NT2/D1 (cell line): ENCODE measurements at regions not wholly inside any gene's neighbourhood (a gene's known extent, or its start where the extent isn't known, plus 50 kb on each side); places are given as distances from the start of the nearest gene placed in this dataset.

ENCODE experiments used
- DNase-seq: peaks from one replicate; pipeline ENCODE4 v3.0.0-alpha.2; 2011; ENCODE audit warnings: low read depth, low spot score
- H3K27me3 ChIP-seq: 2 replicates; pipeline ENCODE4 v1.6.0; 2011; ENCODE audit warnings: mild to moderate bottlenecking; ENCODE audit not compliant: insufficient read length, insufficient read depth
- H3K36me3 ChIP-seq: 2 replicates; pipeline ENCODE4 v1.6.1; 2011; ENCODE audit warnings: mild to moderate bottlenecking, low read length, mixed read lengths; ENCODE audit not compliant: insufficient read depth, insufficient read length
- H3K4me1 ChIP-seq: 2 replicates; pipeline ENCODE4 v1.5.1; 2011; ENCODE audit not compliant: insufficient read depth, insufficient read length
- H3K4me3 ChIP-seq: 2 replicates; pipeline ENCODE4 v1.5.1; 2011; ENCODE audit warnings: low read depth; ENCODE audit not compliant: insufficient read length
- H3K9ac ChIP-seq: 2 replicates; pipeline ENCODE4 v1.6.0; 2011; ENCODE audit warnings: low read depth; ENCODE audit not compliant: insufficient read length
- H3K9me3 ChIP-seq: 2 replicates; pipeline ENCODE4 v1.5.1; 2011; ENCODE audit warnings: mild to moderate bottlenecking, low read length; ENCODE audit not compliant: insufficient read depth
- SUZ12 ChIP-seq: IDR thresholded peaks from 2 replicates; pipeline ENCODE4 v1.6.1; 2011; ENCODE audit not compliant: insufficient read length, insufficient read depth; ENCODE audit errors: extremely low read depth
- YY1 ChIP-seq: IDR thresholded peaks from 2 replicates; pipeline ENCODE4 v1.6.1; 2011; ENCODE audit not compliant: insufficient read length, insufficient read depth
- ZNF274 ChIP-seq: IDR thresholded peaks from 2 replicates; pipeline ENCODE4 v1.6.1; 2011; ENCODE audit warnings: mild to moderate bottlenecking, low read depth, low read length

GRCh38 chr3:27545061-27545460, 60.9 kb upstream of the SLC4A7 start:
- no peak for TF ChIP-seq ZNF274
- no peak for TF ChIP-seq SUZ12
- no peak for TF ChIP-seq YY1
- Histone ChIP-seq H3K9ac (no peak overlapping the region), H3K27me3 (no peaks in the 10 kb centered on the region), H3K9me3 (no peaks in the 10 kb centered on the region; the same call in 1 of the 2 replicates), H3K36me3 (no peaks in the 10 kb centered on the region), H3K4me1 (peaks cover 6% of the 10 kb centered on the region), H3K4me3 (no peak overlapping the region)
- DNase-seq: no peak

DNA sequence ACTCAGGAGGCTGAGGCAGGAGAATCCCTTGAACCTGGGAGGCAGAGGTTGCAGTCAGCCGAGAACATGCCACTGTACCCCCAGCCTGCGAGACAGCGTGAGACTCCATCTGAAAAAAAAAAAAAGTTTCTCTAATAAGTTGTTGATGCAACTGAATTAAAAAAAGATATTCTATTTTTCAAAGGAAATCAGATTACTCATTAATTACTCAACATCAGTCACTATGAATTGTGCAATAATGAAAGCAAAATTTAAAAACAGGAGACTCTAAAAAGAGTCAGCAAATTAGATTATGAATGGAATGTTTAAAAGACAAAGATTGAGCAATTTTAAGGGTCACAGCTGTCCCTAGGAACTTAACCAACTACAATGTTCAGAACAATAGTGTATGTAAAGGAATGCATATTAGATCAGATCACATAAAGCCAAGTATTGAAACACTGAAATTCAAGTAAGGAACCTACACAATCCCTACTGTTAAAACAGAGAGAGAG, 60.2 kb upstream of the SLC4A7 start:
- H3K9me3 ChIP-seq: no peaks in the 10 kb centered on the region; the same call in 1 of the 2 replicates
- peaks cover 6% of the 10 kb centered on the region for H3K4me1 ChIP-seq
- H3K36me3 ChIP-seq: no peaks in the 10 kb centered on the region
- no peak for DNase-seq
- H3K27me3 ChIP-seq: no peaks in the 10 kb centered on the region
- no peak overlapping the region for H3K4me3 ChIP-seq
- TF ChIP-seq SUZ12: no peak
- TF ChIP-seq YY1: no peak
- TF ChIP-seq ZNF274: no peak
- no peak overlapping the region for H3K9ac ChIP-seq

DNA sequence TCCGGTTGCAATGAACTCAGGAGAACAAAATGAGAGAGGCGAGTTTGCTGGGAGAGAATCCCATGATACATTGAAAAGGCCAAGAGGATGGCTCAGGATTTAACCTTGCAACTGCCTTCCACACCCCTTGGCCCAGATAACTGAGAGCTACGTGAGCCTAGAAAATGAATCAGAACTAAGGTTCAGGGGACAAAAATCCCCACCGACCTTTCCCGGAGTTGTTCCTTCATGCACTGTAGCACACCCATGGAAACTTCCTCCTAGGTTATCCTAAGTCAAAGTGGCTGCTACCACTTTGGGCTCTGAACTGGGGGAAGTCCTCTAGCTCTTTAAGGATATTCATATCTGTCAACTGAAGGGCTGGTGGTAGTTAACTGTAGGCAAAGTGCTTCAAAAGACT, 58.3 kb upstream of the SLC4A7 start:
- TF ChIP-seq SUZ12 (no peak), YY1 (no peak), ZNF274 (no peak)
- no peak for DNase-seq
- Histone ChIP-seq H3K4me3 (no peak overlapping the region), H3K9ac (no peak overlapping the region), H3K27me3 (no peaks in the 10 kb centered on the region), H3K36me3 (no peaks in the 10 kb centered on the region), H3K4me1 (peaks cover 6% of the 10 kb centered on the region), H3K9me3 (no peaks in the 10 kb centered on the region)

DNA sequence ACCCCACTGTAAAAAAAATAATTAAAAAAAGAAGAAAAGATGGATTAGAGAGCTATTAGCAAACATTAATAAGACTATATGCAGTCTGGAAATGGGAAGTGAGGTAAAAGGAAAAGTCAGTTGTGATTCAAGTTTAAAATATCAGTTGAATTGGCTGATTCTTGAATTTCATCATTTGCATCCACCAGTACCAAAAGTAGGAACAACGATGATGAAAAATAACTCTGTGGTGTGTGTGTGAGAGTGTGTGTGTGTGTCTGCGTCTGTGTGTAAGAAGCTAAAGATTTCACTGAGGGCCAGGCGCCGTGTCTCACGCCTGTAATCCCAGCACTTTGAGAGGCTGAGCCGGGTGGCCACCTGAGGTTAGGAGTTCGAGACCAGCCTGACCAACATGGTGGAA, 56.0 kb upstream of the SLC4A7 start:
- no peak overlapping the region for H3K4me3 ChIP-seq
- no peak overlapping the region for H3K9ac ChIP-seq
- H3K9me3 ChIP-seq: no peaks in the 10 kb centered on the region
- H3K27me3 ChIP-seq: no peaks in the 10 kb centered on the region
- no peaks in the 10 kb centered on the region for H3K36me3 ChIP-seq
- H3K4me1 ChIP-seq: peaks cover 8% of the 10 kb centered on the region
- no peak for DNase-seq
- TF ChIP-seq YY1: no peak
- no peak for TF ChIP-seq SUZ12
- no peak for TF ChIP-seq ZNF274

DNA sequence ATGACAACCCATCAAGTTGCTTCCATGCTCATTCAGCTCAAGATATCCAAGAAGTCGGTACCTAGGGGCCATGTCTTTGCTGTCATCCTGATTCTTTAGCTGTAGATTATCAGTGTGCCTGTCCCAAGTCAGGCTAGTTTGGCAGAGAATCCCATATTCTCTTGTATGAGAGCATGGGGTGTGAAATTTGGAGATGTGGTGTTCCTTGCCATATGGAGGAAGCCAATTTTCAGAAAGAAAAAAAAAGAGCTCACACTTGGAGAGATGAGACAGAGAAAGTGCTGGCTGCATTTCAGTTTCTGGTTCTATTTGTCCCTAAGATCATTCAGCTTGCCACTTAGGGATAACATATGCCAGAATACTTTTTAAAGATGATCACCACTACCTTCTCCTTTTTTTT, 52.3 kb upstream of the SLC4A7 start:
- no peak for DNase-seq
- Histone ChIP-seq H3K4me1 (peaks cover 8% of the 10 kb centered on the region), H3K9me3 (no peaks in the 10 kb centered on the region), H3K36me3 (no peaks in the 10 kb centered on the region), H3K27me3 (no peaks in the 10 kb centered on the region), H3K9ac (peak overlapping the region; percentile 44), H3K4me3 (no peak overlapping the region)
- TF ChIP-seq SUZ12: no peak

GRCh38 chr3:27535809-27536392, 51.7 kb upstream of the SLC4A7 start:
- H3K27me3 ChIP-seq: no peaks in the 10 kb centered on the region
- no peaks in the 10 kb centered on the region for H3K9me3 ChIP-seq
- DNase-seq: no peak
- no peak overlapping the region for H3K9ac ChIP-seq
- H3K36me3 ChIP-seq: no peaks in the 10 kb centered on the region
- TF ChIP-seq YY1 (no peak), SUZ12 (no peak), ZNF274 (no peak)
- H3K4me3 ChIP-seq: no peak overlapping the region
- peaks cover 6% of the 10 kb centered on the region for H3K4me1 ChIP-seq

DNA sequence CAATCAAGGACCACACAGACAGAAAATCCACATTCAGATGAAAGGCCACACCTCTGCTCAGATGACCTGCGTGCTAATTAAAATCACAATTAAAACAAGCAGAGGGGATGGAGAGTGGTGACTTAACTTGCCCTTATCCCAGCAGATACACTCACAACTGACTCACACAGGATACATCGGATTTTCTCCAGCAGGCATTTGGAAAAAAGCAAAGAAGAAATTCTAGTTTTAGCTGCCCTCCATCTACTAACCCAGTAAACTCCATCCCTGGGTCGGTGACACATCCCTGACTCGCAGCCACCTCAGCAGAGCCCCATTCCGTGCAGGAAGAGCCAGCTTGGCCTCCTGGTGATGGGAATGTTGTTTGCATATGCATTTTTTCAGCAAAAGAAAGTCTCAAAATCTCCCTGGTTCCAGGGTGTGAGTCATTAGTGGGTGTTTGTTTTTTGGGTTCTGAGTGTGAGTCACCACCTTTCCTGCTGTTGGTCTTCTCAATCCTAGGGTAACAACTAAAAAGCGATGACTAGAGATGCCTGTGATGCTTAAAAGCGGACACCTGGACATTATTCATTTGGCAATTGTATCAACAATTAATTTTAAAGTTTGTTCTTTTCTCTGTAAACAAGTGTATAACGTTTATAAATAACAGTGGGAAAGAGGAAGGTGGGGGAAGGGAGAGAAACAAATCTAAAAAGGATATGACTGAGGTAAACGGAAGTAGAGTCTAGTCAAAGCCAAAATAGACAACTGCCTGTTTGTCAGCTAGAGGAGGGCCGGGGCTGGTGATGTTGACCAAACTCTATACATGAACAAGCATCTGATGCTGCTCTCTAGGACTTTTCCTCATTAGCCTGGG, 49.8 kb upstream of the SLC4A7 start:
- peaks cover 5% of the 10 kb centered on the region for H3K4me1 ChIP-seq
- H3K4me3 ChIP-seq: no peak overlapping the region
- no peak overlapping the region for H3K9ac ChIP-seq

More for the DNA sequence above, 49.8 kb upstream of the SLC4A7 start:
- Histone ChIP-seq H3K36me3 (no peaks in the 10 kb centered on the region), H3K27me3 (no peaks in the 10 kb centered on the region), H3K9me3 (no peaks in the 10 kb centered on the region)
- TF ChIP-seq YY1: no peak
- TF ChIP-seq SUZ12: no peak
- no peak for TF ChIP-seq ZNF274
- peak; percentile 93 for DNase-seq
